ENCODE measurements at regions not wholly inside any gene's neighbourhood (a gene's known extent, or its start where the extent isn't known, plus 50 kb on each side); places are given as distances from the start of the nearest gene placed in this dataset.

DNA sequence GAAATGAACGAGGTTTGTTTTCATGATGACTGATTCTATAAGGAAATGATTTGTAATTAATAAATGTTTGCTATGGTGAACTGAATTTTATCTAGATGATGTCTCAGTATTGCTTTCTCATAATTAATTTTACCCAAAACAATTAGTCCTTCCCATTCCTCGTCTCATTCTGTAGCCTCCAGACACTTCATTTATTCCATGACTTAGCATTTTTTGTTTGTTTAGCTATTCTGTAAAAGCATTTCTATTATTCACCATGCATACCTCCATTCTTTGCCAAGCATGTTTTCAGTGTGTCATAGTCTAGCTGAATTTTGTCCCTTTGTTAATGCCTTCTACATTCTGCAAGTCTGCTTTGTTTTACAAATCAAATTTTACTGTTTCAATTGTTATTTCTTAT lies 137.4 kb upstream of the RPL10L start:
- no peaks in the 10 kb centered on the region for H3K4me1 ChIP-seq (replicated peaks)
- DNase-seq (ENCODE audit: low read depth in 1 of 2, low spot score in 2 of 2) = no peak
- no peak overlapping the region for H3K27ac ChIP-seq
- H3K27me3 ChIP-seq (replicated peaks) = no peaks in the 10 kb centered on the region
- no peaks in the 10 kb centered on the region for H3K36me3 ChIP-seq
- H3K4me3 ChIP-seq = no peak overlapping the region
- no peaks in the 10 kb centered on the region for H3K9me3 ChIP-seq (replicated peaks)

- no peak for DNase-seq (ENCODE audit: low read depth in 1 of 2, low spot score in 2 of 2)
- Histone ChIP-seq H3K36me3 (no peaks in the 10 kb centered on the region), H3K9me3 (replicated peaks) (no peaks in the 10 kb centered on the region), H3K4me3 (no peak overlapping the region), H3K27me3 (replicated peaks) (no peaks in the 10 kb centered on the region), H3K27ac (no peak overlapping the region), H3K4me1 (replicated peaks) (no peaks in the 10 kb centered on the region)
Observed at GRCh38 chr14:46782281-46782680, 130.7 kb upstream of the RPL10L start.

DNA sequence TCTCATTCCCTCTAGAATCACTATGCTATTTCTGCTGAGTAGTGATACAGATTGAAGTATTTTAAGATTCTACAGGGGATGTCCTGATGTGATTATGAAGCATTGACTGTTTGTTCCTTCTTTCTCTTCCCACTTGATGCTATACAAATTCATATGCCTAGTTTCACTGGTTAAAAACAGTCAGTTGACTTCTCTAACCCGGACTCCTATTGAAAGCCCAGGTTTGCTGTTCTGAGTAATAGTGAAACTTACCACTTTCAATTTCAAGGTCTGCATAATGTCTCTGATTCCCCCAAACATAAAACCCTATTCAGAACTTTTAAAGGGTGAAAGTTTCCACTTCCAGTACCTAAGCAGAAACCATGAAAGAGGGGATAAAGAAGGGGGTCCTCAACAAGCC lies 117.7 kb upstream of the RPL10L start:
- H3K36me3 ChIP-seq = no peaks in the 10 kb centered on the region
- H3K9me3 ChIP-seq (replicated peaks) = no peaks in the 10 kb centered on the region
- H3K4me3 ChIP-seq = no peak overlapping the region
- H3K27me3 ChIP-seq (replicated peaks) = no peaks in the 10 kb centered on the region
- H3K4me1 ChIP-seq (replicated peaks) = no peaks in the 10 kb centered on the region
- no peak overlapping the region for H3K27ac ChIP-seq
- DNase-seq (ENCODE audit: low read depth in 1 of 2, low spot score in 2 of 2) = no peak

GRCh38 chr14:46747001-46747652 lies 95.5 kb upstream of the RPL10L start:
- Histone ChIP-seq H3K9me3 (replicated peaks) (no peaks in the 10 kb centered on the region), H3K4me3 (no peak overlapping the region), H3K4me1 (replicated peaks) (0 out of 2 replicates have a peak, but pooled peaks cover 6% of the 10 kb centered on the region), H3K36me3 (no peaks in the 10 kb centered on the region), H3K27me3 (replicated peaks) (no peaks in the 10 kb centered on the region), H3K27ac (no peak overlapping the region)
- no peak for DNase-seq (ENCODE audit: low read depth in 1 of 2, low spot score in 2 of 2)

DNA sequence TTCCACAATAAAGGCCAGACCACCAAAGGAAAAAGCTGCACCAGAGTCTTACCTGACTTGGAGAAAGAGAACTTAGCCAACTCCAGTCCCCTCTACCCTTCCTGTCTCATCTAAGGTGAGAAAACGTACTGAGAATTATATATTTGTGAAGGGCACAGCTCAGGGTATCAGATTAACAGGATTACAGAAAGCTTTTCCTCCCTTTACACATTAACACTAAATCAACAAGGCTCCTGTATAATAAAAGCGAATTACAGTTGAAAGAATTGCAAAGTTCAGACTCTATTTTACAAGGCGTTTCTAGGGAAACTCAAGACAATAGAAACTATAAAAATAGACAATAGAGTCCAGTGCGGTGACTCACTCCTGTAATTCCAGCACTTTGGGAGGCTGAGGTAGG lies 82.7 kb upstream of the RPL10L start:
- Histone ChIP-seq H3K27me3 (replicated peaks) (no peaks in the 10 kb centered on the region), H3K27ac (no peak overlapping the region), H3K4me1 (replicated peaks) (no peaks in the 10 kb centered on the region), H3K36me3 (no peaks in the 10 kb centered on the region), H3K9me3 (replicated peaks) (no peaks in the 10 kb centered on the region), H3K4me3 (no peak overlapping the region)
- DNase-seq (ENCODE audit: low read depth in 1 of 2, low spot score in 2 of 2) = no peak

GRCh38 chr14:46717211-46717610 lies 65.6 kb upstream of the RPL10L start:
- H3K4me1 ChIP-seq (replicated peaks) = 0 out of 2 replicates have a peak, but pooled peaks cover 3% of the 10 kb centered on the region
- no peaks in the 10 kb centered on the region for H3K9me3 ChIP-seq (replicated peaks)
- no peaks in the 10 kb centered on the region for H3K27me3 ChIP-seq (replicated peaks)
- H3K4me3 ChIP-seq = no peak overlapping the region
- no peaks in the 10 kb centered on the region for H3K36me3 ChIP-seq
- 0 out of 2 replicates have a peak overlapping the region, but pooled peaks have one; percentile 21 for H3K27ac ChIP-seq
- DNase-seq (ENCODE audit: low read depth in 1 of 2, low spot score in 2 of 2) = peak in 1 of 2 experiments; percentile 19
